Brain microvascular endothelial cell (primary cell): ENCODE measurements at regions not wholly inside any gene's neighbourhood (a gene's known extent, or its start where the extent isn't known, plus 50 kb on each side); places are given as distances from the start of the nearest gene placed in this dataset.

Experiments used
- DNase-seq: peaks from one replicate; pipeline ENCODE4 v3.0.0-alpha.2; 2020
- H3K27ac ChIP-seq: fragments of 250-450 bp; sonication (Bioruptor Pico); 2 replicates; pipeline ENCODE4 v1.5.1; 2020; ENCODE audit warnings: mild to moderate bottlenecking, moderate library complexity
- H3K27me3 ChIP-seq: fragments of 250-450 bp; sonication (Bioruptor Pico); replicated peaks from 2 replicates; pipeline ENCODE4 v1.5.1; 2020; ENCODE audit warnings: mild to moderate bottlenecking
- H3K36me3 ChIP-seq: fragments of 250-450 bp; sonication (Bioruptor Pico); replicated peaks from 2 replicates; pipeline ENCODE4 v1.5.1; 2020; ENCODE audit warnings: mild to moderate bottlenecking
- H3K4me3 ChIP-seq: 2 replicates; pipeline ENCODE4 v1.5.1; 2011; ENCODE audit warnings: low read depth, mild to moderate bottlenecking, control low read depth, low read length, moderate library complexity
- in situ Hi-C: cut with HindIII; loops from 2 replicates; pipeline ENCODE4 v1.10.0; 2017; ENCODE audit warnings: low sequenced_read_pairs, low pct_ligation_motif_present
- TF ChIP-seq, protein P1 (sequence below): IDR thresholded peaks from 2 replicates; pipeline ENCODE4 v1.5.1; 2011; ENCODE audit warnings: low read depth, mild to moderate bottlenecking, moderate library complexity, low read length, control low read depth, inconsistent platforms; ENCODE audit errors: missing control alignments

DNA sequence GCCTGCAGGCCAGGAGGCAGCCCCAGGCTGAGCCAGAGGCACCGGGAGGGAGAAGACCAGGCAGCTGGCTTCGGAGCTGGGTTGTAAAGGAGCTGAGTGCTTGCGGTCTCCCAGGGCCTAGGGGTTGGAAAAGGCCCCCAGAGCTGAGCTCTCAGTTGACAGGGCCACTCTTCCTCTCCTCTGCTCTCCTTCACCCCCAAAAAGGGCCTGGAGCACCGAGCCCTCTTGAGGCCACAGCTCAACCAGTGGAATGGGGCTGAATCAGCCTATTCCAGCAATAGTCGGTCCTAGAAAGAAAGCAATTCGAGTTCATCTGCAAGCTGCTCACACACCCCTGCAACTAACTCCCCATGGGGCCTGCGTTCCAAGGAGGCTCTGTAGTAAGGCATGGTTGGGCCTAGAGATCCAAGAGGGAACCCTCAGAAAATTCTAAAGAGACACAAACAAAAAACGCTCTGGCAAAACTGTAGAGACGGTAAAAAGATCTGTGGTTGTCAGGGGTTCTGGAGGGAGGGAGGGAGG, 205.0 kb downstream of the BUD13 start:
- no peak overlapping the region for H3K4me3 ChIP-seq
- in situ Hi-C loops = no loop called here

DNA sequence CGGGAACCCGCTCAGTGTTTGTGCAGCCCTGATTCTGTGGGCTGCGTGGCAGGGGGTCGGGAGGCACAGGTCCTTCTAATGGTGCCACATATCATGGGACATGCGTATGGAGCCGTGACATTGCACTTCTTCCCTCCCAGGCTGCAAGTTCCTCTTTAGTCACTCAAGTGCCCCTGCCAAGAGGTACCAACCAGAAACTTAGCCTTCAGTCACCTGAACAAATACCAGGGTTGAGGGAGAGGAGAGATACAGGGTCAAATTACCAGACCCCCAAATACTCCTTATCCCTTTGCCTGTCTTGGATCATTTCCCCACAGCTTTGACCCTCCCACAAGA, 209.1 kb downstream of the BUD13 start:
- H3K4me3 ChIP-seq = no peak overlapping the region
- in situ Hi-C loops = no loop called here
- H3K27me3 ChIP-seq = no peaks in the 10 kb centered on the region
- no peak for DNase-seq
- H3K36me3 ChIP-seq = no peaks in the 10 kb centered on the region
- TF ChIP-seq, protein P1, sequence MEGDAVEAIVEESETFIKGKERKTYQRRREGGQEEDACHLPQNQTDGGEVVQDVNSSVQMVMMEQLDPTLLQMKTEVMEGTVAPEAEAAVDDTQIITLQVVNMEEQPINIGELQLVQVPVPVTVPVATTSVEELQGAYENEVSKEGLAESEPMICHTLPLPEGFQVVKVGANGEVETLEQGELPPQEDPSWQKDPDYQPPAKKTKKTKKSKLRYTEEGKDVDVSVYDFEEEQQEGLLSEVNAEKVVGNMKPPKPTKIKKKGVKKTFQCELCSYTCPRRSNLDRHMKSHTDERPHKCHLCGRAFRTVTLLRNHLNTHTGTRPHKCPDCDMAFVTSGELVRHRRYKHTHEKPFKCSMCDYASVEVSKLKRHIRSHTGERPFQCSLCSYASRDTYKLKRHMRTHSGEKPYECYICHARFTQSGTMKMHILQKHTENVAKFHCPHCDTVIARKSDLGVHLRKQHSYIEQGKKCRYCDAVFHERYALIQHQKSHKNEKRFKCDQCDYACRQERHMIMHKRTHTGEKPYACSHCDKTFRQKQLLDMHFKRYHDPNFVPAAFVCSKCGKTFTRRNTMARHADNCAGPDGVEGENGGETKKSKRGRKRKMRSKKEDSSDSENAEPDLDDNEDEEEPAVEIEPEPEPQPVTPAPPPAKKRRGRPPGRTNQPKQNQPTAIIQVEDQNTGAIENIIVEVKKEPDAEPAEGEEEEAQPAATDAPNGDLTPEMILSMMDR = no peak
- no peak overlapping the region for H3K27ac ChIP-seq

More for the DNA sequence above, 205.0 kb downstream of the BUD13 start:
- H3K27me3 ChIP-seq = no peaks in the 10 kb centered on the region
- TF ChIP-seq, protein P1 = no peak
- H3K36me3 ChIP-seq = no peaks in the 10 kb centered on the region
- H3K27ac ChIP-seq = no peak overlapping the region
- no peak for DNase-seq

DNA sequence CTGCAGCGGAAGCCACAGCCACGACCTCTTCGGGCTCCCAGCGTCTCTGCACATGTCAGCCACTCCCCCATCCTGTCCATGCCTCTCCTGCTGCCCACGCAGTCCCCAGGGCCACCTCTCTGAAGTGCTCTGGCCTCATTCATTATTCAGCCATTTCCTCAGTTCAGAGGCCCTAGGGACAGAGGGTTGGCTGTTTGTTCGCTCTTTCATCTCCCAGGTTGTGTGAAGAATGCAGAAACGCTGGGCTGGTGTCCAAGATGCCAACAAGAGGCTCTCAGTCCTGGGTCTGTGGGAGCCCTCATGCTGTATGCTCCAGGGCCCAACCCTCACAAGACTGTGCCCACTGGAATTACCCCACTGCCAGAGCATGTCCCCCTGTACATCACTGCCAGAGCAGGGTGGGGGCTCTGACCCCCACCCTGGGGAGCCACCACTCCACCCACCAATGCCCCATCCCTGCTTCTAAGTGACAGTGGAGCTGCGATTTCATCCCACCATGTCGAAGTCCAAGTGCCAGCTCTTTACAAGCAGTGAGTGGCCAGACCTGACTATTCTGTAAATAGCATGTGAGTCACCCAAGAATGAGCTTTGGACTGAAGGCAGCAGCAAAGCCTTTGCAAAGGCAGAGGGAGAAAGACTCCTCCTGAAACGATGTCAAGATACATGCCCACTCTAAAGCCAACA, 209.6 kb downstream of the BUD13 start:
- DNase-seq = no peak
- TF ChIP-seq, protein P1 = no peak
- Histone ChIP-seq H3K4me3 (no peak overlapping the region), H3K36me3 (no peaks in the 10 kb centered on the region), H3K27ac (no peak overlapping the region), H3K27me3 (no peaks in the 10 kb centered on the region)
- in situ Hi-C loops = no loop called here

DNA sequence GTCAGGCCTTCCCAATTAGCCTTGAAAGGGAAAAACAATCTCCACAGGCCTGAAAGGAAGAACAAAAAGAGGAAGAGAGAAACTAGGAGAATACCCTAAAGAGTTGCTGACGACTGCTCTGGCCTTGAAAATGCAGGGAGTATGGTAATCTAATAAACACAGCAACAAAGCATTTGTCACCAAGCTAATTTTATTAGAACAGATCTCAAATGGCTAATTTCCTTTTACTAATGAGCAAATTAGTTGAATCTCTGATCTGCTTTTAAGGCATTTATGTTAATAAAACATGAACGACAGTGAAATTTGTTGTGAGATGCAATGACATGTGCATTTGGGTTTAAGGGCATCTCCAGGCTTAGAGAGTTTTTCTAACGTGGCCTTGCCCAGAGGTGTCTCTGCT, 212.2 kb downstream of the BUD13 start:
- in situ Hi-C loops = no loop called here
- TF ChIP-seq, protein P1 = no peak
- H3K27ac ChIP-seq = no peak overlapping the region

DNA sequence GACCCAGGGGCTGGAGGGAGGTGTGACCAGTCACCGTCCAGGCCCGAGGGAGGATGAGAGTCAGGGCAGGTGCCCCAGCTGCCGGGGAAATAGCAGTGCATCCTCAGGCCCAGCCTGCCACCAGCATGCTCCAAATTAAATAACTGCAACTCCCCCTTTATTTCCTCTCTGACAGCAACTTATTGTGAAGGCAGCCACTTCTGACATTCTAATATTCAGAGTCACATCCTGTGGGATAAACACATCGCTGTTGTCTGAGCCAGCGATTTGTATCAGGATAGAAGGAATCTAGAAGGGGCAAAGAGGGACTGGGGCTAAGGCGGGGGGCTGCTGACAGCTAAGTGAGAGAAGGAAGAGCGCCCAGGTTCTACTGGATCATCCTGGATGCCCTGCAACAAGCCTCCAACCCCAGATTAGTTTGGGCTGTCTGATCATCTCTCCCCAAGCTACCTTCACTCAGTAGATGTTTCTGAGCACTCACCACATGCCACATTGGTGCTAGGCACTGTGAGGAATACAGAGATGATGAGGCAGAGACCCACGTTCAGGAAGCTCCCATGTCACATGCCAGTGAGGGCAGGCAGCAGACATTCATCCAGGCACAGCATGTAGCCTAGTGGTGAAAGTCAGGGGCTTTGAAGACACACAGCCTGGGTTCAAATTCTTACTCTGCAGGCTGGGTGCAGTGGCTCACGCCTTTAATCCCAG, 214.1 kb downstream of the BUD13 start:
- Histone ChIP-seq H3K4me3 (no peak overlapping the region), H3K36me3 (no peaks in the 10 kb centered on the region), H3K27ac (no peak overlapping the region), H3K27me3 (no peaks in the 10 kb centered on the region)
- DNase-seq = peak; percentile 19
- TF ChIP-seq, protein P1 = no peak
- in situ Hi-C loops = no loop called here

More for the DNA sequence above, 212.2 kb downstream of the BUD13 start:
- H3K27me3 ChIP-seq = no peaks in the 10 kb centered on the region
- H3K4me3 ChIP-seq = no peak overlapping the region
- H3K36me3 ChIP-seq = no peaks in the 10 kb centered on the region
- no peak for DNase-seq
